Liver (tissue), 3 donors: ENCODE measurements at regions not wholly inside any gene's neighbourhood (a gene's known extent, or its start where the extent isn't known, plus 50 kb on each side); places are given as distances from the start of the nearest gene placed in this dataset.

ENCODE experiments used
- CTCF ChIP-seq: fragments of 150-350 bp; IDR thresholded peaks from 2 replicates; pipeline ENCODE4 v1.5.1; 2017; ENCODE audit warnings: improper control_type of control experiment, low read depth, low read length; ENCODE audit not compliant: missing input control
- GABPA ChIP-seq, 2 donors: IDR thresholded peaks in 1 of 2; conservative IDR thresholded peaks in 1 of 2; 2 replicates each; pipeline ENCODE4 v1.6.1; 2016; ENCODE audit warnings: antibody characterized with exemption in 2 of 2, mild to moderate bottlenecking in 1 of 2, moderate library complexity in 1 of 2
- JUND ChIP-seq, 2 donors: IDR thresholded peaks; 2 replicates each; pipeline ENCODE4 v1.6.1; 2016; ENCODE audit warnings: antibody characterized with exemption in 2 of 2
- donor health status: healthy.
- donor health status: healthy.

- TF ChIP-seq CTCF (no peak), GABPA (IDR thresholded peaks at IDR 0.05 in 1 of 2, conservative IDR thresholded peaks at IDR 0.05 in 1 of 2) (no peak), JUND (IDR thresholded peaks at IDR 0.05) (no peak)
Observed at GRCh38 chr5:118518720-118519119, 469.6 kb downstream of the DTWD2 start.
